Neural cell (in vitro differentiated cells): ENCODE measurements at regions not wholly inside any gene's neighbourhood (a gene's known extent, or its start where the extent isn't known, plus 50 kb on each side); places are given as distances from the start of the nearest gene placed in this dataset.

ENCODE experiments used
- H2AFZ ChIP-seq: fragments of 200-600, 300-800 bp; sonication (generic), shearing (Covaris generic); 2 replicates; pipeline ENCODE4 v1.6.0; 2014; ENCODE audit warnings: low read depth, mild to moderate bottlenecking, antibody characterized with exemption, low read length, moderate library complexity
- H3F3A ChIP-seq: fragments of 200-600 bp; shearing (Covaris generic); 2 replicates; pipeline ENCODE4 v1.6.1; 2016; ENCODE audit warnings: mild to moderate bottlenecking, moderate library complexity, mixed read lengths, antibody characterized with exemption, low read length; ENCODE audit not compliant: insufficient read depth, poor library complexity, severe bottlenecking
- H3K27ac ChIP-seq: fragments of 200-600, 300-800 bp; sonication (generic), shearing (Covaris generic); 2 replicates; pipeline ENCODE4 v1.5.1; 2014; ENCODE audit warnings: mild to moderate bottlenecking, low read length, moderate library complexity
- H3K27me3 ChIP-seq: fragments of 300-800, 200-600 bp; sonication (generic), shearing (Covaris generic); 2 replicates; pipeline ENCODE4 v1.6.0; 2014; ENCODE audit warnings: mild to moderate bottlenecking, low read depth, low read length, moderate library complexity; ENCODE audit not compliant: insufficient read depth
- H3K36me3 ChIP-seq: fragments of 300-800, 200-600 bp; sonication (generic), shearing (Covaris generic); 2 replicates; pipeline ENCODE4 v1.5.1; 2014; ENCODE audit warnings: mild to moderate bottlenecking, antibody characterized with exemption, low read length, moderate library complexity; ENCODE audit not compliant: insufficient read depth
- H3K4me2 ChIP-seq: fragments of 300-800, 200-600 bp; sonication (generic), shearing (Covaris generic); 2 replicates; pipeline ENCODE4 v1.6.0; 2014; ENCODE audit warnings: mild to moderate bottlenecking, low read length
- H3K4me3 ChIP-seq: fragments of 300-800, 200-600 bp; sonication (generic), shearing (Covaris generic); 2 replicates; pipeline ENCODE4 v1.5.1; 2014; ENCODE audit warnings: mild to moderate bottlenecking, low read length, moderate library complexity
- H3K79me2 ChIP-seq: fragments of 200-600 bp; shearing (Covaris generic); replicated peaks from 2 replicates; pipeline ENCODE4 v1.6.0; 2014; ENCODE audit warnings: mild to moderate bottlenecking, low read length, moderate library complexity; ENCODE audit not compliant: insufficient read depth
- H3K9ac ChIP-seq: fragments of 300-800, 200-600 bp; sonication (generic), shearing (Covaris generic); 2 replicates; pipeline ENCODE4 v1.6.1; 2016; ENCODE audit warnings: mild to moderate bottlenecking, low read length, mixed read lengths
- H3K9me2 ChIP-seq: fragments of 200-600 bp; shearing (Covaris generic); 2 replicates; pipeline ENCODE4 v1.6.1; 2016; ENCODE audit warnings: mild to moderate bottlenecking, low read length, mixed read lengths; ENCODE audit not compliant: insufficient read depth
- H3K9me3 ChIP-seq: fragments of 200-600, 300-800 bp; sonication (generic), shearing (Covaris generic); 2 replicates; pipeline ENCODE4 v1.6.1; 2016; ENCODE audit warnings: mild to moderate bottlenecking, mixed run types, low read length, moderate library complexity, mixed read lengths
- H4K20me1 ChIP-seq: fragments of 200-600 bp; shearing (Covaris generic); 2 replicates; pipeline ENCODE4 v1.6.1; 2016; ENCODE audit warnings: mild to moderate bottlenecking, mixed run types; ENCODE audit not compliant: insufficient read depth
- CTCF ChIP-seq: fragments of 450-650 bp; IDR thresholded peaks from 2 replicates; pipeline ENCODE4 v1.5.1; 2014; ENCODE audit warnings: antibody characterized with exemption, mild to moderate bottlenecking, moderate library complexity; ENCODE audit not compliant: poor library complexity, severe bottlenecking
- EZH2 ChIP-seq: fragments of 200-600, 300-800 bp; shearing (Covaris generic), sonication (generic); IDR thresholded peaks from 2 replicates; pipeline ENCODE4 v1.6.1; 2014; ENCODE audit warnings: antibody characterized with exemption, low read length, borderline replicate concordance, mild to moderate bottlenecking; ENCODE audit not compliant: insufficient read depth, poor library complexity, severe bottlenecking
- MXI1 ChIP-seq: fragments of 450-650 bp; conservative IDR thresholded peaks from 2 replicates; pipeline ENCODE4 v1.6.1; 2014; ENCODE audit warnings: antibody characterized with exemption, mild to moderate bottlenecking; ENCODE audit not compliant: poor library complexity, severe bottlenecking
- RAD21 ChIP-seq: fragments of 450-650 bp; conservative IDR thresholded peaks from 2 replicates; pipeline ENCODE4 v1.6.1; 2014; ENCODE audit warnings: antibody characterized with exemption, mild to moderate bottlenecking, moderate library complexity
- SMC3 ChIP-seq: fragments of 450-650 bp; conservative IDR thresholded peaks from 2 replicates; pipeline ENCODE4 v1.6.1; 2014; ENCODE audit warnings: antibody characterized with exemption, mild to moderate bottlenecking, moderate library complexity; ENCODE audit not compliant: poor library complexity
- TAF1 ChIP-seq: IDR thresholded peaks from 2 replicates; pipeline ENCODE4 v1.6.1; 2012; ENCODE audit warnings: low read depth
- TF ChIP-seq, protein P1 (sequence below): IDR thresholded peaks from 2 replicates; pipeline ENCODE4 v1.6.1; 2012; ENCODE audit warnings: borderline replicate concordance

GRCh38 chr3:64359735-64360134, 134.5 kb upstream of the PRICKLE2 start:
- no peaks in the 10 kb centered on the region for H4K20me1 ChIP-seq
- no peaks in the 10 kb centered on the region for H3K36me3 ChIP-seq
- no peaks in the 10 kb centered on the region for H3K9me3 ChIP-seq
- H3K9me2 ChIP-seq, result no peaks in the 10 kb centered on the region
- TF ChIP-seq CTCF (no peak), TAF1 (no peak), MXI1 (no peak), SMC3 (no peak), RAD21 (no peak), EZH2 (no peak)
- TF ChIP-seq, protein P1, sequence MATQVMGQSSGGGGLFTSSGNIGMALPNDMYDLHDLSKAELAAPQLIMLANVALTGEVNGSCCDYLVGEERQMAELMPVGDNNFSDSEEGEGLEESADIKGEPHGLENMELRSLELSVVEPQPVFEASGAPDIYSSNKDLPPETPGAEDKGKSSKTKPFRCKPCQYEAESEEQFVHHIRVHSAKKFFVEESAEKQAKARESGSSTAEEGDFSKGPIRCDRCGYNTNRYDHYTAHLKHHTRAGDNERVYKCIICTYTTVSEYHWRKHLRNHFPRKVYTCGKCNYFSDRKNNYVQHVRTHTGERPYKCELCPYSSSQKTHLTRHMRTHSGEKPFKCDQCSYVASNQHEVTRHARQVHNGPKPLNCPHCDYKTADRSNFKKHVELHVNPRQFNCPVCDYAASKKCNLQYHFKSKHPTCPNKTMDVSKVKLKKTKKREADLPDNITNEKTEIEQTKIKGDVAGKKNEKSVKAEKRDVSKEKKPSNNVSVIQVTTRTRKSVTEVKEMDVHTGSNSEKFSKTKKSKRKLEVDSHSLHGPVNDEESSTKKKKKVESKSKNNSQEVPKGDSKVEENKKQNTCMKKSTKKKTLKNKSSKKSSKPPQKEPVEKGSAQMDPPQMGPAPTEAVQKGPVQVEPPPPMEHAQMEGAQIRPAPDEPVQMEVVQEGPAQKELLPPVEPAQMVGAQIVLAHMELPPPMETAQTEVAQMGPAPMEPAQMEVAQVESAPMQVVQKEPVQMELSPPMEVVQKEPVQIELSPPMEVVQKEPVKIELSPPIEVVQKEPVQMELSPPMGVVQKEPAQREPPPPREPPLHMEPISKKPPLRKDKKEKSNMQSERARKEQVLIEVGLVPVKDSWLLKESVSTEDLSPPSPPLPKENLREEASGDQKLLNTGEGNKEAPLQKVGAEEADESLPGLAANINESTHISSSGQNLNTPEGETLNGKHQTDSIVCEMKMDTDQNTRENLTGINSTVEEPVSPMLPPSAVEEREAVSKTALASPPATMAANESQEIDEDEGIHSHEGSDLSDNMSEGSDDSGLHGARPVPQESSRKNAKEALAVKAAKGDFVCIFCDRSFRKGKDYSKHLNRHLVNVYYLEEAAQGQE, result no peak
- H3K4me2 ChIP-seq, result no peak overlapping the region
- no peaks in the 10 kb centered on the region for H3F3A ChIP-seq
- no peaks in the 10 kb centered on the region for H3K27me3 ChIP-seq
- no peak overlapping the region for H3K4me3 ChIP-seq
- no peak overlapping the region for H3K9ac ChIP-seq
- H3K79me2 ChIP-seq, result no peaks in the 10 kb centered on the region
- H3K27ac ChIP-seq, result no peak overlapping the region
- no peak overlapping the region for H2AFZ ChIP-seq

DNA sequence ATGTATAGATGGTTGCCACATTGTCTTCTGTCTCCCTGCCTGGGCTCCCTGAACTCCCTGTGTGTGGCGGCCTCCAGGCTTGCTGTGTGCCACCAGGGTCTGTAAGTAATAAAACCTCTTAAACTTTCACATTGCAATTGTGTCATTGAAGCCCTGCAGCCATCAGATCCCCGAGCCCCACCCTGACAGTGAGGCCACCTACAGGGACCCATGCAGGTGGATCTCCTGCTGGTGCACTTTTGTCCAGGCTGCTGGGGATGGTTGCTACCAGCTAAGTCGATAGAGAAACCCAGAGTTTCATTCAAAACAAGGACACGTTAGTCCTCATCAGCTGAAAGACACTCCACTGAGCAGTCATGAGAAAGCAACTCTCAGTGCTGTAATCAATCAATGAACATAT, 133.6 kb upstream of the PRICKLE2 start:
- no peaks in the 10 kb centered on the region for H3K9me3 ChIP-seq
- no peaks in the 10 kb centered on the region for H3F3A ChIP-seq
- H3K27ac ChIP-seq, result no peak overlapping the region
- no peaks in the 10 kb centered on the region for H3K36me3 ChIP-seq
- no peak overlapping the region for H3K4me2 ChIP-seq
- TF ChIP-seq CTCF (no peak), SMC3 (no peak)
- no peaks in the 10 kb centered on the region for H3K27me3 ChIP-seq
- H4K20me1 ChIP-seq, result no peaks in the 10 kb centered on the region
- no peaks in the 10 kb centered on the region for H3K9me2 ChIP-seq
- H2AFZ ChIP-seq, result no peak overlapping the region
- no peak overlapping the region for H3K4me3 ChIP-seq
- no peaks in the 10 kb centered on the region for H3K79me2 ChIP-seq
- H3K9ac ChIP-seq, result no peak overlapping the region
